HCT116 (cell line): ENCODE measurements at regions not wholly inside any gene's neighbourhood (a gene's known extent, or its start where the extent isn't known, plus 50 kb on each side); places are given as distances from the start of the nearest gene placed in this dataset.
"Not testable (repeated sequence)": the region's sequence is repeated elsewhere in the genome, so short reads cannot be mapped to it uniquely, and the experiment has no call there.

Experiments used
- CBX3 ChIP-seq: IDR thresholded peaks from 2 replicates; pipeline ENCODE4 v1.6.1; 2012; ENCODE audit warnings: low read depth
- EGR1 ChIP-seq: IDR thresholded peaks from 2 replicates; pipeline ENCODE4 v1.6.1; 2012; ENCODE audit warnings: low read depth
- EZH2 ChIP-seq: fragments of 200-600 bp; sonication (generic); IDR thresholded peaks from 2 replicates; pipeline ENCODE4 v1.6.1; 2017; ENCODE audit warnings: antibody characterized with exemption, mixed run types
- FOSL1 ChIP-seq: IDR thresholded peaks from 2 replicates; pipeline ENCODE4 v1.6.1; 2012; ENCODE audit warnings: low read depth
- POLR2A ChIP-seq: IDR thresholded peaks from 2 replicates; pipeline ENCODE4 v1.7.0; 2011; ENCODE audit warnings: borderline replicate concordance; ENCODE audit not compliant: insufficient read depth, insufficient read length; ENCODE audit errors: extremely low read depth
- ZFX ChIP-seq: fragments of 450-650 bp; IDR thresholded peaks from 2 replicates; pipeline ENCODE4 v1.6.1; 2017
- TF ChIP-seq, protein P1 (sequence below), 3 experiments: fragments of 200-600 bp in 1 of 3; sonication (generic) in 1 of 3; IDR thresholded peaks in 2 of 3; conservative IDR thresholded peaks in 1 of 3; 2 replicates each; pipeline ENCODE4 v1.5.1; 2012 to 2017; ENCODE audit warnings: low read depth in 2 of 3, low read length in 2 of 3, antibody characterized with exemption in 1 of 3, borderline replicate concordance in 1 of 3, control low read depth in 1 of 3, mild to moderate bottlenecking in 1 of 3, mixed read lengths in 1 of 3, mixed run types in 1 of 3, moderate library complexity in 1 of 3; ENCODE audit not compliant: insufficient read depth in 1 of 3
- TF ChIP-seq, protein P2 (sequence below): IDR thresholded peaks from 2 replicates; pipeline ENCODE4 v1.6.1; 2012
- TF ChIP-seq, protein P3 (sequence below): IDR thresholded peaks from 2 replicates; pipeline ENCODE4 v1.6.1; 2012; ENCODE audit warnings: low read depth
- TF ChIP-seq, protein P4 (sequence below): IDR thresholded peaks from 2 replicates; pipeline ENCODE4 v1.6.1; 2012

DNA sequence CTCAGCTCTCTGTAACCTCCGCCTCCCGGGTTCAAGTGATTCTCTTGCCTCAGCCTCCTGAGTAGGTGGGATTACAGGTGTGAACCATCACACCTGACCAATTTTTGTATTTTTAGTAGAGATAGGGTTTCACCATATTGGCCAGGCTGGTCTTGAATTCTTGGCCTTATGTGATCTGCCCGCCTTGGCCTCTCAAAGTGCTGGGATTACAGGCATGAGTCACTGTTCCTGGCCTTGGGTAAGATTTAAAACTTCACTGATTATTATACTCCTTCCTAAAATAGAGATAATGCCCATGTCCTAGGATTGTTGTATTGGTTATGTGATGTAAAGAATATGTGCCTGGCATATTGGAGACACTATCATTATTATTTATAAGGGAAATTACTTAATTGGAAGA is 495.2 kb downstream of the PCNX1 start:
- TF ChIP-seq, protein P1, sequence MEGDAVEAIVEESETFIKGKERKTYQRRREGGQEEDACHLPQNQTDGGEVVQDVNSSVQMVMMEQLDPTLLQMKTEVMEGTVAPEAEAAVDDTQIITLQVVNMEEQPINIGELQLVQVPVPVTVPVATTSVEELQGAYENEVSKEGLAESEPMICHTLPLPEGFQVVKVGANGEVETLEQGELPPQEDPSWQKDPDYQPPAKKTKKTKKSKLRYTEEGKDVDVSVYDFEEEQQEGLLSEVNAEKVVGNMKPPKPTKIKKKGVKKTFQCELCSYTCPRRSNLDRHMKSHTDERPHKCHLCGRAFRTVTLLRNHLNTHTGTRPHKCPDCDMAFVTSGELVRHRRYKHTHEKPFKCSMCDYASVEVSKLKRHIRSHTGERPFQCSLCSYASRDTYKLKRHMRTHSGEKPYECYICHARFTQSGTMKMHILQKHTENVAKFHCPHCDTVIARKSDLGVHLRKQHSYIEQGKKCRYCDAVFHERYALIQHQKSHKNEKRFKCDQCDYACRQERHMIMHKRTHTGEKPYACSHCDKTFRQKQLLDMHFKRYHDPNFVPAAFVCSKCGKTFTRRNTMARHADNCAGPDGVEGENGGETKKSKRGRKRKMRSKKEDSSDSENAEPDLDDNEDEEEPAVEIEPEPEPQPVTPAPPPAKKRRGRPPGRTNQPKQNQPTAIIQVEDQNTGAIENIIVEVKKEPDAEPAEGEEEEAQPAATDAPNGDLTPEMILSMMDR (IDR thresholded peaks at IDR 0.05 in 2 of 3, conservative IDR thresholded peaks at IDR 0.05 in 1 of 3; ENCODE audit: borderline replicate concordance in 1 of 3, insufficient read depth in 1 of 3, low read depth in 2 of 3, low read length in 2 of 3) = not testable (repeated sequence)
- TF ChIP-seq, protein P2, sequence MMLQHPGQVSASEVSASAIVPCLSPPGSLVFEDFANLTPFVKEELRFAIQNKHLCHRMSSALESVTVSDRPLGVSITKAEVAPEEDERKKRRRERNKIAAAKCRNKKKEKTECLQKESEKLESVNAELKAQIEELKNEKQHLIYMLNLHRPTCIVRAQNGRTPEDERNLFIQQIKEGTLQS = not testable (repeated sequence)
- not testable (repeated sequence) for TF ChIP-seq EGR1, ZFX, EZH2, POLR2A, CBX3, FOSL1
- TF ChIP-seq, protein P3, sequence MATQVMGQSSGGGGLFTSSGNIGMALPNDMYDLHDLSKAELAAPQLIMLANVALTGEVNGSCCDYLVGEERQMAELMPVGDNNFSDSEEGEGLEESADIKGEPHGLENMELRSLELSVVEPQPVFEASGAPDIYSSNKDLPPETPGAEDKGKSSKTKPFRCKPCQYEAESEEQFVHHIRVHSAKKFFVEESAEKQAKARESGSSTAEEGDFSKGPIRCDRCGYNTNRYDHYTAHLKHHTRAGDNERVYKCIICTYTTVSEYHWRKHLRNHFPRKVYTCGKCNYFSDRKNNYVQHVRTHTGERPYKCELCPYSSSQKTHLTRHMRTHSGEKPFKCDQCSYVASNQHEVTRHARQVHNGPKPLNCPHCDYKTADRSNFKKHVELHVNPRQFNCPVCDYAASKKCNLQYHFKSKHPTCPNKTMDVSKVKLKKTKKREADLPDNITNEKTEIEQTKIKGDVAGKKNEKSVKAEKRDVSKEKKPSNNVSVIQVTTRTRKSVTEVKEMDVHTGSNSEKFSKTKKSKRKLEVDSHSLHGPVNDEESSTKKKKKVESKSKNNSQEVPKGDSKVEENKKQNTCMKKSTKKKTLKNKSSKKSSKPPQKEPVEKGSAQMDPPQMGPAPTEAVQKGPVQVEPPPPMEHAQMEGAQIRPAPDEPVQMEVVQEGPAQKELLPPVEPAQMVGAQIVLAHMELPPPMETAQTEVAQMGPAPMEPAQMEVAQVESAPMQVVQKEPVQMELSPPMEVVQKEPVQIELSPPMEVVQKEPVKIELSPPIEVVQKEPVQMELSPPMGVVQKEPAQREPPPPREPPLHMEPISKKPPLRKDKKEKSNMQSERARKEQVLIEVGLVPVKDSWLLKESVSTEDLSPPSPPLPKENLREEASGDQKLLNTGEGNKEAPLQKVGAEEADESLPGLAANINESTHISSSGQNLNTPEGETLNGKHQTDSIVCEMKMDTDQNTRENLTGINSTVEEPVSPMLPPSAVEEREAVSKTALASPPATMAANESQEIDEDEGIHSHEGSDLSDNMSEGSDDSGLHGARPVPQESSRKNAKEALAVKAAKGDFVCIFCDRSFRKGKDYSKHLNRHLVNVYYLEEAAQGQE = not testable (repeated sequence)
- TF ChIP-seq, protein P4, sequence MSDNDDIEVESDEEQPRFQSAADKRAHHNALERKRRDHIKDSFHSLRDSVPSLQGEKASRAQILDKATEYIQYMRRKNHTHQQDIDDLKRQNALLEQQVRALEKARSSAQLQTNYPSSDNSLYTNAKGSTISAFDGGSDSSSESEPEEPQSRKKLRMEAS = not testable (repeated sequence)
